Bronchial epithelial cell (primary cell): ENCODE measurements at regions not wholly inside any gene's neighbourhood (a gene's known extent, or its start where the extent isn't known, plus 50 kb on each side); places are given as distances from the start of the nearest gene placed in this dataset.

ENCODE experiments used
- DNase-seq: peaks from one replicate; pipeline ENCODE4 v3.0.0-alpha.2; 2010; ENCODE audit warnings: low read depth
- FAIRE-seq: peaks from 2 replicates; lab custom pipeline; 2011; peaks lifted over from hg19 to GRCh38; lab: Jason Lieb, UNC
- H3K27me3 ChIP-seq: 2 replicates; pipeline ENCODE4 v1.5.1; 2011; ENCODE audit warnings: low read length; ENCODE audit not compliant: control insufficient read depth, insufficient read depth
- H3K36me3 ChIP-seq: 2 replicates; pipeline ENCODE4 v1.5.1; 2011; ENCODE audit warnings: low read length; ENCODE audit not compliant: control insufficient read depth, insufficient read depth
- H3K4me3 ChIP-seq: 2 replicates; pipeline ENCODE4 v1.5.1; 2011; ENCODE audit warnings: mild to moderate bottlenecking, low read depth, low read length, control low read depth
- CTCF ChIP-seq: IDR thresholded peaks from 2 replicates; pipeline ENCODE4 v1.5.1; 2011; ENCODE audit warnings: mild to moderate bottlenecking, moderate library complexity, low read length, control low read depth, inconsistent platforms; ENCODE audit not compliant: insufficient read depth, severe bottlenecking

GRCh38 chr10:94180576-94180975 lies 182.2 kb downstream of the NOC3L start:
- Histone ChIP-seq H3K36me3 (no peaks in the 10 kb centered on the region), H3K4me3 (no peak overlapping the region), H3K27me3 (no peaks in the 10 kb centered on the region)
- DNase-seq = no peak
- TF ChIP-seq CTCF = no peak
- FAIRE-seq = no peak

- TF ChIP-seq CTCF = no peak
- no peak overlapping the region for H3K4me3 ChIP-seq
Observed at GRCh38 chr10:94183666-94184264, 179.0 kb downstream of the NOC3L start.

GRCh38 chr10:94186722-94187121 lies 176.0 kb downstream of the NOC3L start:
- Histone ChIP-seq H3K27me3 (no peaks in the 10 kb centered on the region), H3K4me3 (no peak overlapping the region), H3K36me3 (no peaks in the 10 kb centered on the region)
- FAIRE-seq (no peak), DNase-seq (no peak)
- TF ChIP-seq CTCF = no peak

More at GRCh38 chr10:94183666-94184264, 179.0 kb downstream of the NOC3L start:
- DNase-seq (peak; percentile 99), FAIRE-seq (peak; percentile 96)
- H3K36me3 ChIP-seq = no peaks in the 10 kb centered on the region
- H3K27me3 ChIP-seq = no peaks in the 10 kb centered on the region

- no peak overlapping the region for H3K4me3 ChIP-seq
- no peak for TF ChIP-seq CTCF
- H3K27me3 ChIP-seq = no peaks in the 10 kb centered on the region
- H3K36me3 ChIP-seq = no peaks in the 10 kb centered on the region
- FAIRE-seq = no peak
- no peak for DNase-seq
Observed at GRCh38 chr10:94192333-94192732, 170.4 kb downstream of the NOC3L start.

GRCh38 chr10:94192974-94193373 lies 169.8 kb downstream of the NOC3L start:
- no peak for DNase-seq
- H3K36me3 ChIP-seq = no peaks in the 10 kb centered on the region
- no peaks in the 10 kb centered on the region for H3K27me3 ChIP-seq
- H3K4me3 ChIP-seq = no peak overlapping the region
- no peak for FAIRE-seq
- TF ChIP-seq CTCF = no peak

- Histone ChIP-seq H3K4me3 (no peak overlapping the region), H3K36me3 (no peaks in the 10 kb centered on the region), H3K27me3 (no peaks in the 10 kb centered on the region)
- FAIRE-seq = no peak
- TF ChIP-seq CTCF = no peak
- DNase-seq = no peak
Observed at GRCh38 chr10:94193466-94193924, 169.2 kb downstream of the NOC3L start.
